HG02610 (cell line): ENCODE measurements at regions not wholly inside any gene's neighbourhood (a gene's known extent, or its start where the extent isn't known, plus 50 kb on each side); places are given as distances from the start of the nearest gene placed in this dataset.

Source experiments
- ATAC-seq: cut with Tn5 transposase; IDR thresholded peaks from one replicate; pipeline ENCODE4 v1.9.1; 2021; ENCODE audit warnings: mild to moderate bottlenecking, moderate library complexity; ENCODE audit not compliant: unreplicated experiment

DNA sequence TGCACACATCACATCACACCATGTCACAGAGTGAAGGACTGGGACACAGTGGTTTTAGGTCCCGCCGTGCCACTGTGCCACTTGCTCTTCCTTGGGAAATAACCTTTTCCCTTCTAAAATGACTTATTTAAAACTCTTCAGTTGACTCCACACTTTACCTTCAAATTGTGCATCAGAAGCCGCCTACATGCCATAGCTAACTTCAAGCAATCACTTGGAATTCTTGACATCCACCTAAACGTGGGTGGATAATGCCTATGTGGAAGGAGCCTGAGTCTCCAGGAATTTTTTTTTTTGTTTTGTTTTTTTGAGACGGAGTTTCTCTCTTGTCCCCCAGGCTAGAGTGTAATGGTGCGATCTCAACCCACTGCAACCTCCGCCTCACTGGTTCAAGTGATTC lies 777.4 kb upstream of the TENM3 start:
- ATAC-seq = no peak

DNA sequence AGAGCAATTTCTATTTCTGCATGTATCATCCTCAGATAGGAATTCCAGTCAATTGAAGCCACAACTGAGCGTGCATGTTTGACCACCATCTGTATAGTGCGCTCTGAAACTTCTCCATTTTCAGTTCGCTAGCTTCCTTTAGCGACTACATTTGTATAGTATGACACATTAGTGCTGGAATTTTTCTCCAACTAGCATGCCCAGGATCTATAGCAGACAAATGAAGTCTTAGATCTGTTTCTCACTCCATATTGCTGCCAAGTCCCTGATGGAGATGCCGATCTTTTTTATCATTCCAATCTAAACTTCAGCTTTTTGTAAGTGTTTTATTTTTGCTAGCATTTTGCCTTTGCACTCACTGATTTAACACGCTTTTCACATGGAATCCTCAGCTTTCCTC lies 774.8 kb upstream of the TENM3 start:
- ATAC-seq = no peak

DNA sequence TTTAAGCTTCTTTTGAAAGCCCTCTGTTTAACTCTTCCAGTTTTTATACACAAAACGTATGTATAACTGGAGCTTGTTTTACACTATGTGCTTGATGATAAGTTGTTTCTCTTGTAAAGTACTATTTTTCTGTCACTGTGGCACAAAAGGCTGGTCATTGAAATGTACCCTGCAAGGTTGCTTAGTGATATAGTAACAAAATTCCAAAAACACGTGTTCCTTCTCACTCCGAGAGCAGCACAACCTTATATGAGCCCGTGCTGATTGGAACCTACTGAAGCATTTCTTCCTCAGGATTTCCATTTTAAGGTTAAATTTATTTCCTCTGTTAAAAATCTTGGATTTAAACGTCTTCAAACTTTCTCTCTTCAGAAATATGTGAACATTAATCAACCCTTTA lies 772.9 kb upstream of the TENM3 start:
- ATAC-seq = no peak

DNA sequence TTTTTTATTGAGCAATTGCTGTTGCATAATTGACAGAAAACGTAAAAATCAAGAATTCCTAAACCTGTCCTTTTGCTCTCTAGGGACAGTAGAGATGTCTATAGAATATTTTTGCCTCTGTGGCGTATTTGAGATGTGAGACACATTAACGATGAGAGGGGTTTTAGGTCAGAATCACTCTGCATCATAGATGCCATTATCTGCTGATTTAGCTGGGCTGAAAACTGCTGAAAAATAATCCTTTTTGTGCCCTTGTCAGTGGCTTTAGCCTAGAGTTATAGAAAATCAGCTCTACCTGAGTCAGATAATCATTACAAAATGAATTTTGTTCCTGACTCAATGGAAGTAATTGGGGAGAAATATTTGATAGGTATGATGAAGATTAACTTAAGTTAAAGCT lies 767.8 kb upstream of the TENM3 start:
- ATAC-seq = no peak

DNA sequence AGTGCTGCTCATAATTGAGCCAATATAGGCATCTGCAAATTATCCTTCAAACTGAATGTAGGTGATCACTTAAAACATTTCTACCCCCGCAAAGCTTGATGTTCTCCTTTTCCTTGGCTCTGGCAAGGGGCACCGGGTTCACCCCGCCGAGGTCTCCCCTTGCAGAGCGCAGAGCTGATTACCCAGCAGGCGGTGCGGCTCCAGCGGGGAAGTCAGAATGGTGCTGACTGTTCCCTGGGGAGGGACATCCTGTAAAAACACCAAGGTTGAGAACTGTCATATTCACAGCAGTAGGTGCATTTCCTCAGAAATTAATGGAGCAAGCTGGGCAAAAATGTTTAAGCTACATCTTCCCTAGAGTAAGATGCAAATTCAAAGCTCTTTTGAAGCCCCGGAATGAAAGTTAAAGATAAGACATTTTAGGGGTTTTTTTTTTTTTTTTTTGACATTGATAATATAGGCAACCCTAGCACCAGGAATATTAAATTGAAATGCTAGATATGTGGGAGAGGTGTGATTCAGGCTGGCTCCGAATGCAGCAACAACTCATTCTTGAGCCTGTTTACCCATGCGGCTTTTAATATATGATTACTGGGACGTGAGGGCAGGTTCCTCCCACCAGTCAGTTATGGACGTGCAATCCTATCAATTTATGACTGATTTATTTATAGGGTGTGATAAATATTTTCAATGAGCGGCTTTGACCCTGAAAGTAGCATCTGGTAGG lies 767.3 kb upstream of the TENM3 start:
- ATAC-seq = no peak

DNA sequence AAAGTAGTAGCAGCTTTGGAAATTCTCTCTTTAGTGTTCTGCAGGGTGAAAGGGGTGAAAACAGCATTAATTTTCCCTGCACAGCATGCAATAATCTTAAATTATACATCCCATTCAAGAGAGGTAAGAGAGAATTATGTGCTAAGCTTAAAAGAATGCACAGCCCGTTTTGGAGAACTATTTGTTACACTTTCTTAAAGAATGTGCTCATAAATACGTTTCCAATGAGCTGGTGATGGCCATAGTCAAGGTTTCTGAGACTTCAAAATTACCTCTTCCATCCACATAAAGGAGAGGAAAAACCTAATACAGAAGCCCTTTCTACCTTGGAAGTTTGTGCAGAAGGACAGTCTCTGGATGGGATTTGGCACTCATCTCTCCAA lies 766.7 kb upstream of the TENM3 start:
- no peak for ATAC-seq

DNA sequence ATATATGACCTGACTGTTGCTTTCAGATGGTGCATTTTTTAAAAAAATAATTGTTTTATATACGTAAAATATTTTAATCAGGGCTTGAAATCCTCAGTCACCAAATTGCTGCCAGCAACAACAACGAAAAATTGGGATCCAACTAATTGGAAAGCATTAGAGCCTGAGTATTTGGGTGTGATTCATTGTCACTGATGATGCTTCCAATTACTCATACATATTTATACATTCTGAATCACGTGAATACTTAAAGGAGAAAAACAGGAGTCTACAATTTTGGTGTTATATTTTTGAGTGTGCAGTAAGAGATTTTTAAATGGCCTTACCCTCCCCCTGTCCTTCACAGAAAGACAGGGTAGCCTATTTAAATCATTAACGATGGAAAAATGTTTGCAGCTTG lies 765.6 kb upstream of the TENM3 start:
- ATAC-seq = no peak

DNA sequence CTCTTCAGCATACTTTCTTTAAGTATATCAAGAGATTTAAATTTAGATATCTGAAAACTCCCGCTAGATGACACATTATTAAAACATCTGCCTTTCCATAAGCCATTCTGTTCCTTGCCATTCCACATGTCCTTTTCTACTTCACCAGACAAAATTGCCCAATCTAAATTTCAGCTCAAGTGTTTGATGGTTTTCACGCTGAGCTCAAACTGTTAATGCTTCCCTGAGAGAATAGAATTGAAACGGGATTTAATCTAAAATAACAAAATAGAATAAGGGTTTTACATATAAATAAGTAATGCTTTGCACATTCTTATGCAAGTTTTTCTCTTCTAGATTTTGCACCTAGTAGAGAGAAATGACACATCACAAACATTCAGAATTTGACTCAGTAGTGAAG lies 764.5 kb upstream of the TENM3 start:
- ATAC-seq = no peak

DNA sequence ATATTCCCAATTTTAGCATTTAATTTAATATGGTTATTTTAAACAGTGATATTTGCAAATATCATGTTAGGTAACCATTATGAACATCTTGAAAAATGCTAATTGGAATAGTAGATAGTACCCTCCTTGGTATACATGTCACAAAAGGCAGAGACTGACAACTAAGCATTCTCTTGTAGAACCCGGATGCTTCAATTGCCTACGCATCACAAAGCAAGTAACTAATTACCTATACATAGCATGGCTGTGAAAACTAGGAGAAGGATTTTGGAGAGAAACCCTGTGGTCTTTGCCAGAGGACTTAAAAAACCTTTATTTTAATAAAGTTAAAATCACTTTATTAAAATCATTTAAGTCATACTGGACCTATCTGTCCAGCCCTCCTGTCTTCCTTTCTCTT lies 764.1 kb upstream of the TENM3 start:
- no peak for ATAC-seq

DNA sequence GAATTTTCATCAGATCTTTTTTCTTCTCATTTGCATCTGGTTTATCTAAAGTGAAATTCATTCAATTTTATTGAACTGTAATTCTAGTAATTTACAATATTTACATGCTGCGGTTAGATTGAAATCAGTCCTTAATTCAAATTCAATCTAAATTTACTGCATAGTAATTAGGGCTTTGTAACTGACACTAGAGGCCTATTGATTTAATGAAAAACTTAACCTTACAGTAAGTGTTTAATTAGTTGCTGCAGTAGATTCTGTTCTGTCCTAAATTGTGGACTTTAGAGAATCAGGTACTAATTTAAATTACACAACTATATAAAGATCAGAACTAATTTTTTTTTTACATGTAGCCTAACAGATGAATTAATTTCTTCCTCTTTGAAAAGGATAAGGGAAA lies 758.8 kb upstream of the TENM3 start:
- no peak for ATAC-seq

DNA sequence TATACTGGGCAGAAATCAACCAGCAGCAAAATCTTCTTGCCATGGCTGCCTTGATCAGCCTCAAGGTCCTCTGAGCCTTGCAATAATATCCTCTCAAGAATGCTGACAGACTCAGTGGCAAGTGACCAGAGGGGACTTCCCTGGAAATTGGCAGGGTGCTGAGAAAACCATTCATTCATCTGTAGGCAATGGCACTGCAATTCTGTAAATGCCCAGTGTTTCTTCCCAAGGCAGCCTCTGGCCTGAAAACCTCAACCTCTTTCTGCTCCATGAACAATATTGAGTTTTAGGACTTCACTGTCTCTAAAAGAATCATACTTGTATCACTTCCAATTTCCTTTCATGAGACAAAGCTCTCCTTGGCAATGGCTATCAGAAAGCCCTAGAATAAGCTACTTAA lies 754.3 kb upstream of the TENM3 start:
- no peak for ATAC-seq

DNA sequence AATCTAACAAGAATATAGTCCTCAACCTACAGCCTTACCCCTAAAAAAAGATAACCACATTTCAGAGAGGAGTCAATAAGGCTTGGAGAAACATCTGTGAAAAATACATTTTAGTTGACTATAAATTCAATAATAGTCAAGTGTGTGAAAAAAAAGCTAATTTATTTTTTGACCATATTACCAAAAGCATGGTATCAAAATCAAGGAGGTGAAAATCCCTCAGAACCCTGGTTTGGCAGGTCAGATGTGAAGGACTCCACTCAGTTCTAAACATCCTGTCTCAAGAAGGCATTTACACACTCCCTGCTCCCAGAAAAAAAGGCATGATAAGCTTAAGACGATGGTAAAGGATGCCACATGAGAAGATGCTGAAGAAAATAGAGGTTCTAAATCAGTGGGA lies 745.1 kb upstream of the TENM3 start:
- ATAC-seq = no peak

DNA sequence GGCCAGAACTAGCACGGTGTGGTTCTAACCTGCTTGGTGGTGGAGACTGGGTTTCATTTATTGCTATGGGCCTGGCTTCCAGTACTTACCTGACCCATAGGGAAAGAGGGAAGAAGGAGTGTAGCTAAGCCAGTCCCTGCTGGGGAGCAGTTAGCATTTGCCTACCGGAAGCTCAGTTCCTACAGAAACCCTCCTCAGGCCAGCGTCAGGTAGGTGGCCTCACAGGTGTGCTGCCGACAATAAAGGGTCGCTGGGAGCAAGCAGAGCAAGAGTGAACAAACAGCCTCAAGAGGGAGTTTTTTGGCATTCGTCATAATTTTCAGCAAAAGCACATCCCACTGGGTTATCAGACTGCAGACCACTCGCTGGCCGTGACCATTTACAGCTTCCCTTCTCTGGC lies 740.6 kb upstream of the TENM3 start:
- ATAC-seq = no peak

DNA sequence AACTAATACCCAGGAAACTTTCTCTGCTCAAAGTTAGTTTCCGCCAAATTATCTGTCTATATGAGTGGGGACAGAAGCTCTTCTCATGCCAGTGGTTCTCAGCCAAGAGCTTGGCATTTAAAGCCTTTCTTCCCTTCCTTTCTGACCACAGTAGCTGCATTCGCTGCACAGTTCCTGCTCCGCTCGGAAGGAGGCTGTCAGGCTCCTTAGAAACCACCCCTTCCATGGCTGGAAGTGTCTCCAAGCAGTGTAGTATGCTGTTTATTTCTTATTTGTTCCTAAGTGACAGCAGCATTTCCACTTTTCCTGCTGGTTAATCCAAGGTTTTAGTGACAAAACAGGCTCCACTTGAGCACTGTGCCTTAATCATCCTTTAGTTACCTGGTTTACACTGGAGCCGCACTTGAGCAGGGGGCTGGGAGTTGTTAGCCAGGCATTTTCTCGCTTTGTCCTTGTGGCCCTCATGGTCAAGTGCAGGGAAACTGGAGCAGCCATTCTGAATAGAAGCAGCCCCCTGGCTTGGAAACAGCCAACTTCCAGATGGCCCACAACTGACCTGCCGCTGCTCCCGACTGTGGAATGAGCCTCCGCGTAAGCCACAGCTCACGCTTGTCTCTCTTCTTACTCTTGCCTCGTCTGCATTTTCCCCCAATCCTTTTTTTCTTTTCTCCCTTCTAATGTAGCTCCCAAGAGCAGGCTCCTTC lies 739.4 kb upstream of the TENM3 start:
- ATAC-seq = no peak

DNA sequence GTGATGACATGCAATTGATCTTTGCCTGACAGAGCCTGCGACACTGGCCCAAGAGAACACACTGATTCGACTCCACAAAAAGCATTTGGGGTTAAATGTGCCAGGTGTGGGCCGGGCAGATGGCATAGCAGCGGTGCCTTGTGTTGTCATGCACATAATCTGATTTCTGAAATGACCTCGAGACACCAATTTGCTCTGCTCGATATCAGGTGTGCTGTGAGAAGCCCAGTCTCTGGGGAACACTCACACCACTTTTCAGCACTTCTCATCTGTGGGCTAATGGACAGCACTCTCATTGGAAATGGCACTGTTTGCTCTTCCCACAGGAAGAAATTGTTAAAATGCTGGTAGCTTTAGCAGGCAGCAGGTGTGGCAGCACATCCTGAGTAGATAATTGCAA lies 738.3 kb upstream of the TENM3 start:
- no peak for ATAC-seq

DNA sequence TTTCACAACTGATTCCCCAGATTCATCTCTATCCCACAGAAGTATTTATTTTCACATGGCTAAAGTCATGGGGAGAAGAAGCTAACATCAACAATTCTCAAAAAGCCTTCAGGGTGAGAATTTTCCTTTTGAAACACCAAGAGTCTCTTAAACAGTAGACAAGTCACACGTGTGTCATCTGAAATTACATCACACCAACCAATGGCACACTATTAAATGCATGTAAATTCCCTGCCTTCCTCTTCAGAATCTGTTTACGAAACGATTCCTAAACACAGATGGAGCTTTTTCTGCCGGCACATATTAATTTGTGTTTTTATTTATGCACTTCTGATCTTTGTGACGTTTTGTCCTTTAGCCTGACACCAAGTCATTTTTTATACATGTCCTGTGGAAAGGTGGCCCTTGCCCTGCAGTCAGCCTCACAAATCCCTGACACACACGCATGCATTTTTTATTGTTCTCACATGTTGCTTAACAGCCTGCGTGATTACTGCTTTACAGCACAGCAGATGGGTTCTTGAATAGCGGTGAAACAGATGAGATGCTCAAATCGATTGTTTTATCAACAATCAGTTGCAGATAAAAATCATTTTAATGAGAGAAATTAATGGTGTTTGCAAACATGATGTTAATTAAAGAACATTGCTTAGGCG lies 735.9 kb upstream of the TENM3 start:
- no peak for ATAC-seq

DNA sequence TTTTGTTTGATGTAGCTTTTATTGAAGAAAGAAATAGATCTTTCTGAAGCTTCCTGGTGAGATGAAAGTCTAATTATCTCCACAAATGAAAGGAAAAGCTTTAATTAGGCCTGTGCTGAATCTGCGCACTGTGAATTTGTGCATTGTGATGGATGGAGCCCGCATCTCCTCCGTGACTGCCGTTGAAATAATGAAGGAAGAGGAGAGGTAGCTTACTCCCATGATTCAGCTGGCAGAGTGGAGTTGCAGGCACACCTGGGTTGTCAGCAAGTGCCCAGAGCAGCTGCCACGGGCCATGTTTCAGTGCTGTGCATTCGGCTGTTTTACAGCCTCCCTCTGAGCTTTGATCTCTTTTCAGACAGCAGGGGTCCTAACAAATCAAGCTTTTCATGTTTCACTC lies 735.3 kb upstream of the TENM3 start:
- no peak for ATAC-seq

DNA sequence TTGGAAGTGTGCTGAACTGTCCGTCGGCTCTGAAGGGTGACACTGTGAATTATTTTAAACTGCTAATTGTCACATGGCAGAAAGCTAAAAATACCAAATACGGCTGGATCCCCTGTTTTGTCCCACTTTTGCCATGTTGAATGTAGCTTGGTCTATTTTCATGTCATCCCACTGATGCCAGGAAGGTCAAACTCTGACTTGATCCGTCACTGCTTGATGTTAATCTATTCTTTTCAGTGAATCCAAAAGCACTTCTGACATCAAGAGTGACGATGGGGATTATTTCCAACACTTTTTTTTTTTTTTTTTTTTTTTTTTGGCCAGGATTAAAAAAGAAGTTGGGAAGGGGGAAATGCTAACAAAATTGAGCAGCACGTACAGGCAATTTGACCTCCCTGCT lies 734.6 kb upstream of the TENM3 start:
- no peak for ATAC-seq

DNA sequence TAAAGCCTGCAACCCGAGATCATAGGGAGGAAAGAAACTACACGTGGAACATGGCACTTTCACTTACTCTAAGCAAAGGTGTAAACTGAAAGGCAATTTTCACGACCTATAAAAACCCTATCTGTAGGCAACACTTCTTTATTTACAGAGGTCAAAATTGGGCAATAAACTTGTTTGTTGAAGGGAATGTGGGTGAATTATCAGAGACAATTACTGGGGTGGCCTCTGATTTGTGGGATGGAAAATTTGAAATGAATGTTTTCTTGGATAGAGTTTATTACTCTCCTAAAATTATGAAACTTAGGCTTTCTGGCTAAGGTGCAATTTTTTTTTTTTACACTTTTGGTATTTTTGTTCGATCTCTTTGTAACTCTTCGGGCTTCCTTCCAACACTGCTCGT lies 734.1 kb upstream of the TENM3 start:
- no peak for ATAC-seq

DNA sequence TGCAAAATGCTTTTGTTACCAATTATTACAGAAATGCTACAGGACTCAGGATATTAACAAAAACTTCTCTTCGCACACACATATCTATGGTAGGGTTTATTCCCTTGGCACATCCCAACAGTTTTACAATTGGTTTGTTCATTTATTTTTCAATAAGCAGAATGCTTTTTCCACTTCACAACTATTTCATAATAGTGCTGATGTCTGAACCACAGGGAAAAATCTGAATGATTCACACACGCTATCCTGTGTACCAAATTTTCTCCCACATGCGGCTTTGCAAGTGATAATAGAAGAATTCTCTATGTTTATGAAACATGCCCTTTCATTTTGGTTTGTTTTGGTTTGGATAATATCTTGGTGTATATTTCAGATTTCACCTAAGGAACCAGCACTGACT lies 725.7 kb upstream of the TENM3 start:
- ATAC-seq = no peak

DNA sequence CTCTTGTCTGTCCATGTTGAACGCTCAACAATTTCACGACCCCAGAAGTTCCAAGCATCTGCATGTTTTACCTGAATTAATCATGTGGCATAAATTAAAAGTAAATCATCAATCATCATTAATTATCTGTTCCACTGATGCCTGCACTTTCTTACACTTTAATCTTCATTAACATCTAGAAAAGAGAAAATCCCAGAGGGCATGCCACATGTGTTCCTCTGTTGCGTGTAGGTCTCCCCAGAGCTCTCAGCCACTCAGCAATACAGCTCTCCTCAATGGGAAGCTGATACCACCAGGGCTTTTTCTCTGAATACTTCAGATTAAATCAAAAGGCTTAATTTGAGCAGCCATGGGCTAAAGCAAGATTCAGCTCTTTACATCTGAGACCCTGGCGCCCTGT lies 722.4 kb upstream of the TENM3 start:
- no peak for ATAC-seq

DNA sequence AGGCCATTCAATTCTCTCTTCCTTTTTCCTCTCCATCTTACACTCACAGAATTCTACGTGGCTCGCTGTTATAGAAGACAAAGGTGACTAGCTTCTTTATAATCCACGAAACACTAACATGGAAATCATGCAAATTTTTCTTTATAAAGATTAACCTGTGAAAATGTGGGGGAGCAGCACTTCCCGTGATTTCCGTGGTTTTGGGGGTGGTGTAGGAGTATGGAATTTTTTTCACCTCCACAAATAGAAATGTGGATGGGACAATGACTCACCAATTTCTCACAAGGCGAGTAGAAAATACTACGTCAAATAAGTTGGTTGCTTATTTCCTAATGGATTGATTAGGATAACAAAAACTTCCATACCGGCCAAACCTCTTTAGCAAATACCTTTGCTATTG lies 719.2 kb upstream of the TENM3 start:
- ATAC-seq = no peak
